ENCODE measurements at regions not wholly inside any gene's neighbourhood (a gene's known extent, or its start where the extent isn't known, plus 50 kb on each side); places are given as distances from the start of the nearest gene placed in this dataset.

DNA sequence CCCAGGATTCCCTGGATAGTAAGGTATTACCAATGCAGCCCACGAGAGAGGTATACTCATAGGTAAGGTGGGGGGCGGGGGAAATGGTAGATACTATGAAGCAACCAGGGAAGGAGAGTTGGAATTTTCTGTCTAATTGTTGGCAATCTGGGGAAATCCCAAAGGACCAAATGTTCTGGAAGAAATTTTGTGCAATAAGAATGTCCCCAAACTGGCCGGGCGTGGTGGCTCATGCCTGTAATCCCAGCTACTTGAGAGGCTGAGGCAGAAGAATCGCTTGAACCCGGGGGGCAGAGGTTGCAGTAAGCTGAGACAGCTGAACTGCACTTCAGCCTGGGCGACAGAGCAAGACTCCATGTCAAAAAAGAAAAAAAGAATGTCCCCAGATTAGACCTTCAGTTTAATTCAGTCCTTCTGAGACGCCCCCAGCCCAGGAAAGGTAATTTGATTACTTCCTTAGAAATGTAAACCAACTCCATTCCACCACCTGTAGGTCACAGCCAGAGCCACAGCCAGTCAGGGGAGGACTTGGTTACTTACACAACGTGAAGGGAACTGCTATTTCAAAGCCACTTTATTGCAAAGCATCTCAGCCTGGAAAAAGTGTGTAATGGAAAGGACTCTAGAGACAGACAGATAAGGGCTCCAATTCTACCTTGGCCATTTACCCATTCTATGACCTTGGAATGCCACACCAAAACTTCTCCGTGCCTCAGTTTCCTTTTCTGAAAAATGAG is 50.0 kb upstream of the KLF4 start:
- 77 to 81% methylated on average over 10 of the region's 10 CpGs for WGBS, 2 donors
- Histone ChIP-seq H3K27ac (no peak overlapping the region), H3K27me3 (no peaks in the 10 kb centered on the region), H3K9me3 (no peaks in the 10 kb centered on the region), H3K4me1 (no peaks in the 10 kb centered on the region), H3K4me3 (no peak overlapping the region), H3K36me3 (no peaks in the 10 kb centered on the region)
- intact Hi-C loops (cut with DNase I): no loop called here
- TF ChIP-seq POLR2A (IDR thresholded peaks at IDR 0.05): no peak
- TF ChIP-seq, protein P1, sequence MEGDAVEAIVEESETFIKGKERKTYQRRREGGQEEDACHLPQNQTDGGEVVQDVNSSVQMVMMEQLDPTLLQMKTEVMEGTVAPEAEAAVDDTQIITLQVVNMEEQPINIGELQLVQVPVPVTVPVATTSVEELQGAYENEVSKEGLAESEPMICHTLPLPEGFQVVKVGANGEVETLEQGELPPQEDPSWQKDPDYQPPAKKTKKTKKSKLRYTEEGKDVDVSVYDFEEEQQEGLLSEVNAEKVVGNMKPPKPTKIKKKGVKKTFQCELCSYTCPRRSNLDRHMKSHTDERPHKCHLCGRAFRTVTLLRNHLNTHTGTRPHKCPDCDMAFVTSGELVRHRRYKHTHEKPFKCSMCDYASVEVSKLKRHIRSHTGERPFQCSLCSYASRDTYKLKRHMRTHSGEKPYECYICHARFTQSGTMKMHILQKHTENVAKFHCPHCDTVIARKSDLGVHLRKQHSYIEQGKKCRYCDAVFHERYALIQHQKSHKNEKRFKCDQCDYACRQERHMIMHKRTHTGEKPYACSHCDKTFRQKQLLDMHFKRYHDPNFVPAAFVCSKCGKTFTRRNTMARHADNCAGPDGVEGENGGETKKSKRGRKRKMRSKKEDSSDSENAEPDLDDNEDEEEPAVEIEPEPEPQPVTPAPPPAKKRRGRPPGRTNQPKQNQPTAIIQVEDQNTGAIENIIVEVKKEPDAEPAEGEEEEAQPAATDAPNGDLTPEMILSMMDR (IDR thresholded peaks at IDR 0.05): no peak
- TF ChIP-seq POLR2AphosphoS5 (IDR thresholded peaks at IDR 0.05): no peak
- TF ChIP-seq EP300 (IDR thresholded peaks at IDR 0.05): no peak
- DNase-seq: peak; percentile 69

Small RNAs in the stretch of these regions (small RNA-seq; reads per million reads assigned to genes)
- gene RN7SL659P (0 reads per million in 3 donors), gene RNA5SP293 (0 reads per million in 3 donors), gene RNU6-1064P (0 reads per million in 3 donors), gene RNU6-996P (0 reads per million in 3 donors)
